Ishikawa (cell line): ENCODE measurements at regions not wholly inside any gene's neighbourhood (a gene's known extent, or its start where the extent isn't known, plus 50 kb on each side); places are given as distances from the start of the nearest gene placed in this dataset.

Experiments
- CEBPB ChIP-seq: IDR thresholded peaks from 2 replicates; pipeline ENCODE4 v1.6.1; 2012
- CREB1 ChIP-seq: IDR thresholded peaks from 2 replicates; pipeline ENCODE4 v1.6.1; 2012; ENCODE audit warnings: low read depth
- EGR1 ChIP-seq: IDR thresholded peaks from 2 replicates; pipeline ENCODE4 v1.6.1; 2012
- EP300 ChIP-seq: IDR thresholded peaks from 2 replicates; pipeline ENCODE4 v1.6.1; 2012; ENCODE audit warnings: borderline replicate concordance
- FOXM1 ChIP-seq: IDR thresholded peaks from 2 replicates; pipeline ENCODE4 v1.6.1; 2012; ENCODE audit warnings: low read depth, borderline replicate concordance
- MAX ChIP-seq: IDR thresholded peaks from 2 replicates; pipeline ENCODE4 v1.6.1; 2012
- NFIC ChIP-seq: IDR thresholded peaks from 2 replicates; pipeline ENCODE4 v1.6.1; 2012
- RAD21 ChIP-seq: IDR thresholded peaks from 2 replicates; pipeline ENCODE4 v1.6.1; 2012; ENCODE audit warnings: low read depth
- REST ChIP-seq: IDR thresholded peaks from 2 replicates; pipeline ENCODE4 v1.6.1; 2012; ENCODE audit warnings: low read depth, mild to moderate bottlenecking
- TAF1 ChIP-seq: IDR thresholded peaks from 2 replicates; pipeline ENCODE4 v1.6.1; 2012; ENCODE audit warnings: low read depth, mild to moderate bottlenecking
- TCF12 ChIP-seq: IDR thresholded peaks from 2 replicates; pipeline ENCODE4 v1.6.1; 2012; ENCODE audit warnings: low read depth
- TEAD4 ChIP-seq: IDR thresholded peaks from 2 replicates; pipeline ENCODE4 v1.6.1; 2012
- USF1 ChIP-seq: IDR thresholded peaks from 2 replicates; pipeline ENCODE4 v1.6.1; 2012
- YY1 ChIP-seq: IDR thresholded peaks from 2 replicates; pipeline ENCODE4 v1.6.1; 2012; ENCODE audit warnings: low read depth
- ZBTB7A ChIP-seq: IDR thresholded peaks from 2 replicates; pipeline ENCODE4 v1.6.1; 2012; ENCODE audit warnings: low read depth

GRCh38 chr7:47045207-47046051 is 536.5 kb downstream of the TNS3 start:
- TF ChIP-seq CEBPB (no peak), YY1 (no peak), MAX (no peak), FOXM1 (no peak), TAF1 (no peak), NFIC (no peak), RAD21 (no peak), ZBTB7A (no peak), TEAD4 (no peak), USF1 (no peak), EGR1 (no peak), TCF12 (no peak), REST (no peak)

GRCh38 chr7:47044625-47045024 is 537.3 kb downstream of the TNS3 start:
- TF ChIP-seq NFIC (no peak), CREB1 (no peak), USF1 (no peak), TAF1 (no peak), MAX (no peak), EGR1 (no peak), RAD21 (no peak), FOXM1 (no peak), EP300 (no peak), ZBTB7A (no peak), REST (no peak)

- no peak for TF ChIP-seq TCF12
- no peak for TF ChIP-seq TAF1
- no peak for TF ChIP-seq TEAD4
- no peak for TF ChIP-seq CEBPB
- TF ChIP-seq MAX: no peak
- TF ChIP-seq EP300: no peak
- TF ChIP-seq RAD21: no peak
- TF ChIP-seq FOXM1: no peak
- no peak for TF ChIP-seq USF1
- TF ChIP-seq REST: no peak
- TF ChIP-seq CREB1: no peak
- TF ChIP-seq ZBTB7A: no peak
- no peak for TF ChIP-seq YY1
- TF ChIP-seq EGR1: no peak
- TF ChIP-seq NFIC: no peak
Observed at GRCh38 chr7:47043304-47043703, 538.6 kb downstream of the TNS3 start.
